ENCODE measurements at regions not wholly inside any gene's neighbourhood (a gene's known extent, or its start where the extent isn't known, plus 50 kb on each side); places are given as distances from the start of the nearest gene placed in this dataset.

DNA sequence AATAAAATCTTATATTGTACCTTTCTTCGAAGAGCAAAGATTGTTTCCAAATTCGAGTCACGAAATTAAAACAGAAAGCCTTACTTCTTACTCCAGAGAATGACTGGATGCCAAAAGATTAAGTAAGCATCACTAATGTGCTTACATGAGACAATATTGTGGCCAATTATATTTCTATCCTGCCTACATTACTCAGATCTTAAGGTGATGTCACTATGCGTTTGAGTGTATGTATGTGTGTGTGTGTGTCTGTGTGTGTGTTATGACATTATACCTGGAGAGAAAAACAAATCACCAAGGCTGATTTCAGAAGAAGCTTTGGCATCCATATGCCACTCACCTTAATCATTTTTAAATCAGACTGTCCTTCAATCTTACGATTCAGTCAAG is 556.3 kb downstream of the PPARGC1A start:
- DNase-seq = no peak
- Mint-ChIP-seq H3K27ac (no peak overlapping the region), H3K36me3 (ENCODE audit: low read depth) (no peaks in the 10 kb centered on the region), H3K27me3 (no peaks in the 10 kb centered on the region), H3K4me1 (no peaks in the 10 kb centered on the region), H3K4me3 (no peak overlapping the region), H3K9me3 (no peaks in the 10 kb centered on the region)
- ChIA-PET CTCF (no interaction called here), POLR2A (interaction anchor here (0.6 kb wide), 1 partner anchor 474 kb away, joined by 6 read pairs; no protein-coding TSS in a partner anchor)
- intact Hi-C loops (cut with micrococcal nuclease) = no loop called here
- TF ChIP-seq, protein P1, sequence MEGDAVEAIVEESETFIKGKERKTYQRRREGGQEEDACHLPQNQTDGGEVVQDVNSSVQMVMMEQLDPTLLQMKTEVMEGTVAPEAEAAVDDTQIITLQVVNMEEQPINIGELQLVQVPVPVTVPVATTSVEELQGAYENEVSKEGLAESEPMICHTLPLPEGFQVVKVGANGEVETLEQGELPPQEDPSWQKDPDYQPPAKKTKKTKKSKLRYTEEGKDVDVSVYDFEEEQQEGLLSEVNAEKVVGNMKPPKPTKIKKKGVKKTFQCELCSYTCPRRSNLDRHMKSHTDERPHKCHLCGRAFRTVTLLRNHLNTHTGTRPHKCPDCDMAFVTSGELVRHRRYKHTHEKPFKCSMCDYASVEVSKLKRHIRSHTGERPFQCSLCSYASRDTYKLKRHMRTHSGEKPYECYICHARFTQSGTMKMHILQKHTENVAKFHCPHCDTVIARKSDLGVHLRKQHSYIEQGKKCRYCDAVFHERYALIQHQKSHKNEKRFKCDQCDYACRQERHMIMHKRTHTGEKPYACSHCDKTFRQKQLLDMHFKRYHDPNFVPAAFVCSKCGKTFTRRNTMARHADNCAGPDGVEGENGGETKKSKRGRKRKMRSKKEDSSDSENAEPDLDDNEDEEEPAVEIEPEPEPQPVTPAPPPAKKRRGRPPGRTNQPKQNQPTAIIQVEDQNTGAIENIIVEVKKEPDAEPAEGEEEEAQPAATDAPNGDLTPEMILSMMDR (IDR thresholded peaks at IDR 0.05) = no peak
- ATAC-seq (ENCODE audit: low read depth) = no peak

DNA sequence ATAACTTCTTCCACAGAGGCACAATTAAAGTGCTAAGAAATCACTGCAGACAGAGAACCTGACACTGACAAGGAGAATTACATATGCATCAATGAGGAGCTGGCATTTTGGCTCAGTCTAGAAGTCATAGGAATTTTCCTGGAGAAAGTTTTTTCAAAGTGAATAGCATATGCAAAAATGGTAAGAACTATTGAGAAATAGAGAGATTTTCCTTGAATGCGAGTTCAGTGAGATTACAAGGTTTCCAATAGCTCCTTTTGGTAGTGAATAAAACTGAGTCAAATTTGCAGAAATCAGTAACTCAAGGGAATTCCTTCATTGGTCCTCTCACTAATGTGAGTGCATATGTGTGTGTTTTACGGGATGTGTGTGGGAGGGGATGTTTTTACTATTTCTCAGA is 557.5 kb downstream of the PPARGC1A start:
- ChIA-PET POLR2A (no interaction called here), CTCF (no interaction called here)
- Mint-ChIP-seq H3K4me3 (no peak overlapping the region), H3K4me1 (no peaks in the 10 kb centered on the region), H3K27ac (no peak overlapping the region), H3K36me3 (ENCODE audit: low read depth) (no peaks in the 10 kb centered on the region), H3K9me3 (no peaks in the 10 kb centered on the region), H3K27me3 (no peaks in the 10 kb centered on the region)
- DNase-seq = no peak
- intact Hi-C loops (cut with micrococcal nuclease) = no loop called here
- ATAC-seq (ENCODE audit: low read depth) = no peak
- TF ChIP-seq, protein P1 (IDR thresholded peaks at IDR 0.05) = no peak

DNA sequence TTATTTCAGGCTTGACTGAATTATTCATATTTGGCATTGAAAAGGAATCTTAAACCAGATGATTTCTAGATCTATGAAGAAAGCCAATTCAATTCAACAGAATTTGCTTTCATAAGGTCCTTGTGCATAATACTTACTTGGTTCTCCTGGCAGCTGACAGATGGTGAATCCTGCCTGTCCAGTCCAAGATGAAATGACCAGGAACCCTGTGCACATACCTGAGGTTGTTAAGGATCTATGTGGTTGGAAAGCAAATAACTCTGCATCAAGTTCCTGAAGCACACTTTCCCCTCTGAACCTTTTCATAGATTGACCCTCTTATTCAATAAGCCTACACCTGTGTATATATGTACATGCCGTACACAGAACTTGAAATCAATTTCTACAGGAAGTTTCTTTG is 562.7 kb downstream of the PPARGC1A start:
- ChIA-PET POLR2A (no interaction called here), CTCF (no interaction called here)
- Mint-ChIP-seq H3K27me3 (no peaks in the 10 kb centered on the region), H3K27ac (no peak overlapping the region), H3K4me1 (no peaks in the 10 kb centered on the region), H3K36me3 (ENCODE audit: low read depth) (no peaks in the 10 kb centered on the region), H3K9me3 (peaks cover 2% of the 10 kb centered on the region), H3K4me3 (no peak overlapping the region)
- ATAC-seq (ENCODE audit: low read depth) = no peak
- no peak for DNase-seq
- TF ChIP-seq, protein P1 (IDR thresholded peaks at IDR 0.05) = no peak
- intact Hi-C loops (cut with micrococcal nuclease) = no loop called here

DNA sequence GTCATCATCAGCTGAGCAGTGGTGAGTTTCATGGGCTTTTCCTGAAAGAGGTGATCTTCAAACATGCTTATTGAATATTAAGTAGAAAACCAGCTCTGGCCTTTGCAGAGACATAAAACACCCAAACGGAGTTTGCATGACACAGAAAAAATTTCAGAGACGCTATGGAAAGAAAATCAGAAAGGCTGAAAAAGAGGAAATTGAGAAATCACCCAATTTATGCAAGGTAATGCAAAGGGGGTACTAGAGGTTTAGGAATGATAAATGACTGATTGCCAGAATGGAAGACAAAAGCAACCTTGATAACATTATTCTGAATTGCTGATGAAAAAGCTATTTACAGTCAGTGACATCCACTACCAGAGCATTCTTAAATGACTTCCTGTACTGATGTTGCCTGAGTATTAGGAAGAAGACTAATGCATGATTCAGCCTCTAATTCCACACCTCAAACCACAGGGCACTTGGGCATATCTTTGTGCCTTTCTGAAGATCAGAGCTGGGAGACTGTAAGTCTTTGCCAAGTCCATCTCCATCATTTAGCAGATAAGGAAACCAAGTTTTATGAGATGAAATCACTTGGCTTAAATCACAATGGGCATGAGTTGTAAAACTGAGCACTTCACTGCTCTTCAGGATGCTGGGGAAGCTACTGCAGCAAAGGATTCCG is 565.7 kb downstream of the PPARGC1A start:
- ATAC-seq (ENCODE audit: low read depth) (no peak), DNase-seq (no peak)
- ChIA-PET CTCF (no interaction called here), POLR2A (no interaction called here)
- no peak overlapping the region for H3K27ac Mint-ChIP-seq
- no peaks in the 10 kb centered on the region for H3K36me3 Mint-ChIP-seq (ENCODE audit: low read depth)
- intact Hi-C loops (cut with micrococcal nuclease) = no loop called here
- H3K9me3 Mint-ChIP-seq = peaks cover 2% of the 10 kb centered on the region
- H3K4me3 Mint-ChIP-seq = no peak overlapping the region
- H3K27me3 Mint-ChIP-seq = no peaks in the 10 kb centered on the region
- H3K4me1 Mint-ChIP-seq = no peaks in the 10 kb centered on the region
- TF ChIP-seq, protein P1 (IDR thresholded peaks at IDR 0.05) = no peak

DNA sequence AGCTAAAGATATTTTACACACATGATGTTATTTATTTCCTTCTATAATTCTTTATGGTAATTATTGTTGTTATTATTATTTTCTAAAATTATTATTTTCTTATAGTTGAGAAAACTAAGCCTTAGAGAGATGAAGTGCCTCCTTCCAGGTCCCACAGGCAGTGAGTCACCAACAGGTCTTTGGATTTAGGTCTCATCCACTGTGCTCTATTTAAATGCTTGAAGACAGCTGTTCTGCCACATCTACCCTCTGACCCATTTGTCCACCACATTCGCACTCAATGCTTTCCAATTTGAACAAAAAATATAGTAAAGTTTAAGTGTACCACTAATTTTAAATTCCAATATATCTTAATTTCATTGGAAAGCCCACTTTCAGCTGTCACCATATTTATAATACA is 566.4 kb downstream of the PPARGC1A start:
- no peaks in the 10 kb centered on the region for H3K36me3 Mint-ChIP-seq (ENCODE audit: low read depth)
- POLR2A ChIA-PET = no interaction called here

More for the DNA sequence above, 566.4 kb downstream of the PPARGC1A start:
- Mint-ChIP-seq H3K27me3 (no peaks in the 10 kb centered on the region), H3K27ac (no peak overlapping the region), H3K4me3 (no peak overlapping the region), H3K4me1 (no peaks in the 10 kb centered on the region), H3K9me3 (peaks cover 2% of the 10 kb centered on the region)
- TF ChIP-seq, protein P1 (IDR thresholded peaks at IDR 0.05) = no peak
- CTCF ChIA-PET = no interaction called here
- DNase-seq = no peak
- no peak for ATAC-seq (ENCODE audit: low read depth)
- intact Hi-C loops (cut with micrococcal nuclease) = no loop called here

Measured in activated B cell treated with CpG ODN at 0.5 μM for 24 hours (primary cell).